WERI-Rb-1 (cell line): ENCODE measurements at regions not wholly inside any gene's neighbourhood (a gene's known extent, or its start where the extent isn't known, plus 50 kb on each side); places are given as distances from the start of the nearest gene placed in this dataset.

Experiments used
- DNase-seq: peaks from one replicate; pipeline ENCODE4 v3.0.0-alpha.2; 2020
- H3K27ac ChIP-seq: fragments of 250-450 bp; sonication (Bioruptor Pico); 2 replicates; pipeline ENCODE4 v1.5.1; 2020; ENCODE audit warnings: mild to moderate bottlenecking, moderate library complexity
- H3K27me3 ChIP-seq: fragments of 250-450 bp; sonication (Bioruptor Pico); 2 replicates; pipeline ENCODE4 v1.5.1; 2021; ENCODE audit warnings: mild to moderate bottlenecking, low read depth, moderate library complexity; ENCODE audit not compliant: insufficient read depth, severe bottlenecking
- H3K36me3 ChIP-seq: fragments of 250-450 bp; sonication (Bioruptor Pico); 2 replicates; pipeline ENCODE4 v1.5.1; 2020; ENCODE audit warnings: mild to moderate bottlenecking, moderate library complexity
- H3K4me3 ChIP-seq: 2 replicates; pipeline ENCODE4 v1.5.1; 2011; ENCODE audit warnings: low read depth, mild to moderate bottlenecking, control low read depth, low read length
- H3K9me3 ChIP-seq: fragments of 250-450 bp; sonication (Bioruptor Pico); 2 replicates; pipeline ENCODE4 v1.5.1; 2021; ENCODE audit warnings: mild to moderate bottlenecking, moderate library complexity; ENCODE audit not compliant: severe bottlenecking
- CTCF ChIP-seq: IDR thresholded peaks from 2 replicates; pipeline ENCODE4 v1.5.1; 2011; ENCODE audit warnings: low read depth, mild to moderate bottlenecking, control low read depth, inconsistent platforms, low read length

DNA sequence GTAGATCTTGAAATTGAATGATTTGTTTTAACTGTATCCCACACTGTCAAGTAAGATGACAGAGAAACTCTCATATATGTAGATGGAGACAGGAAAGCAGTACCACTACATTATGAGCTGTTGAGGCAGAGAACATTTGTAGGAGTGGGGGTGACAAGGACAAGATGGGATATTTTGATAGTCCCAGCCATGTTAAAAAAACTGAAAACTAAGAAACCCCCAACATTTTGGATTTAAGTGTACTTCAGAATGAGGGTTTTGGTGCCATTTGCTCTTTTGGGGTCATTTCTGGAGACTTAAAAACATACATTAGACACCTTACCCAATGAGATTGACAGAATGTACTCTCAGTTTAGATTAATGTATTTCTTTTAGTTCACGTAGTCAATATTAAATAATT is 149.9 kb upstream of the SLC4A4 start:
- no peak for TF ChIP-seq CTCF
- H3K4me3 ChIP-seq = no peak overlapping the region
- H3K9me3 ChIP-seq = no peaks in the 10 kb centered on the region
- H3K27me3 ChIP-seq = peaks cover 32% of the 10 kb centered on the region
- no peak overlapping the region for H3K27ac ChIP-seq
- no peak for DNase-seq
- H3K36me3 ChIP-seq = no peaks in the 10 kb centered on the region

GRCh38 chr4:71189471-71189870 is 149.3 kb upstream of the SLC4A4 start:
- Histone ChIP-seq H3K27me3 (peaks cover 32% of the 10 kb centered on the region), H3K36me3 (no peaks in the 10 kb centered on the region), H3K4me3 (no peak overlapping the region), H3K9me3 (no peaks in the 10 kb centered on the region), H3K27ac (no peak overlapping the region)
- no peak for DNase-seq
- TF ChIP-seq CTCF = no peak

GRCh38 chr4:71194454-71194853 is 144.4 kb upstream of the SLC4A4 start:
- H3K36me3 ChIP-seq = no peaks in the 10 kb centered on the region
- H3K9me3 ChIP-seq = no peaks in the 10 kb centered on the region
- no peak for DNase-seq
- TF ChIP-seq CTCF = no peak
- H3K4me3 ChIP-seq = no peak overlapping the region
- no peak overlapping the region for H3K27ac ChIP-seq
- H3K27me3 ChIP-seq = peaks cover 9% of the 10 kb centered on the region

DNA sequence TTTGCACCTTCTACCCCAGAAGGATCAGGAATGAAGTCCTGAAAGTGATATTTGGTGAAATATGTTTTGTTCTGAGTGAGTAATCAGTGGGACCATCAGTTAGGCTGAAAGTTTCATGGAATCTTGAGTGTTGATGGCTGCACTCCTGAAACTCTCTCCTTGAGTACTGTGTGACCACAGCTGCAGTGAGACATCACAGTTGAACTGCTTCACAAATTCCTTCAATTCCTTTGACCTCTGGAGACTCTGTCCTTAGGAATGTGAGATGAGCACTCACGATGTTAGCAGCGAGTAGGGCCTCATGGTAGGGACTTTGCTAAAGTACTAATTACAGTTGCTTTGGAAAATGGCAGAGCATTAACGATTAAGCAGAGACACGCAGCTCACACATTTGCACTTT is 142.9 kb upstream of the SLC4A4 start:
- no peak for DNase-seq
- Histone ChIP-seq H3K4me3 (no peak overlapping the region), H3K27ac (no peak overlapping the region), H3K36me3 (no peaks in the 10 kb centered on the region), H3K9me3 (no peaks in the 10 kb centered on the region), H3K27me3 (peaks cover 4% of the 10 kb centered on the region)
- no peak for TF ChIP-seq CTCF

DNA sequence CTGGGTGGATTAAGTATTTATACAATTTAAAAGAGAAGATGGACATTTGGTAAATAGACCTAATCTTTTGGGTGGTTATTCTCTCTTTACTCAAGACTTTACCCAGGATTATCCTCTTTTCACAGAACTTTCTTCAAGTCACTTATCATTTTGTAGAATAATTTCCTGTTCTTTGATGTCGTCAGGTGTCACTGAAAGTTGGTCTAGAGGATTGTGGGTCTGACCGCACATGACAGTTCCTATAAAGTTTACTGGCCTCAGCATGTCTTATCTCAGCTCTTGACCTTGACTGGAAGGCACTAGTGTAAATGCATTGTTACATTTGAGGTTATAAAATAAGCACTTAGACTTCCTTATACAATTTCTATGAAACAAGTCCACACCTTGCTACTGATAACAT is 139.9 kb upstream of the SLC4A4 start:
- no peaks in the 10 kb centered on the region for H3K36me3 ChIP-seq
- no peak for DNase-seq
- no peak overlapping the region for H3K27ac ChIP-seq
- peaks cover 4% of the 10 kb centered on the region for H3K27me3 ChIP-seq
- no peak for TF ChIP-seq CTCF
- no peaks in the 10 kb centered on the region for H3K9me3 ChIP-seq
- no peak overlapping the region for H3K4me3 ChIP-seq

DNA sequence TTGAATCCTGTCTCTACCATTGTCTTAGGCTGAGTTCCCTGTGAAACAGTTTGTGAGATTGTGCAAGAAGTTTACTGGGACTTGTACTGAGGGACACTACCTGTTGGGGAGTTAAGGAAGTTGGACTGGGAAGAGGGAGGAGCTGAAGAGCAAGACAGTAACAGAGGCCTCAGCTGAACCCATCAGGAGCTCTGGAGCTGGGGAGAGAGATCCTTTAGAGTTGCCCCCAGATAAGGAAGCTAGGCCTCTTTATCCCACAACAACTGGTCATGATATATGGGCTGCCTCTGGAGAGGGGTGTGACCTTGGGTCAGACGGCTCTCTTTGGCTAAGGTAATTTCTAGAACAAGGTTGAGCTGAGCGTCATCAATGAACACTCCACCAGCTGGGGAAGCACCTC is 137.8 kb upstream of the SLC4A4 start:
- Histone ChIP-seq H3K27me3 (no peaks in the 10 kb centered on the region), H3K9me3 (no peaks in the 10 kb centered on the region)
- TF ChIP-seq CTCF = no peak

More for the DNA sequence above, 137.8 kb upstream of the SLC4A4 start:
- H3K36me3 ChIP-seq = no peaks in the 10 kb centered on the region
- no peak overlapping the region for H3K4me3 ChIP-seq
- H3K27ac ChIP-seq = no peak overlapping the region
- no peak for DNase-seq
